HepG2 (cell line): ENCODE measurements at regions not wholly inside any gene's neighbourhood (a gene's known extent, or its start where the extent isn't known, plus 50 kb on each side); places are given as distances from the start of the nearest gene placed in this dataset.

Experiments
- EZH2 ChIP-seq: conservative IDR thresholded peaks from 2 replicates; pipeline ENCODE4 v1.6.1; 2012; ENCODE audit warnings: mild to moderate bottlenecking, low read depth, low read length, moderate library complexity
- HNF4G ChIP-seq, 2 experiments: sonication (generic) in 1 of 2; formaldehyde crosslinking in 1 of 2; IDR thresholded peaks; 2 replicates each; pipeline versions ENCODE4 v1.4.0 to v1.6.1; 2011 to 2020; ENCODE audit warnings: borderline replicate concordance in 2 of 2, low read depth in 2 of 2, mild to moderate bottlenecking in 2 of 2, low read length in 1 of 2, missing genetic modification reagents in 1 of 2, moderate library complexity in 1 of 2
- KDM5A ChIP-seq: fragments of 200-600 bp; sonication (generic); IDR thresholded peaks from 2 replicates; pipeline ENCODE4 v1.7.0; 2018; ENCODE audit warnings: antibody characterized with exemption, mild to moderate bottlenecking, low read length, borderline replicate concordance
- MEIS1 ChIP-seq: sonication (generic); formaldehyde crosslinking; IDR thresholded peaks from 2 replicates; pipeline ENCODE4 v1.9.0; 2021; ENCODE audit warnings: mild to moderate bottlenecking, missing genetic modification reagents, moderate library complexity, borderline replicate concordance
- PCBP1 ChIP-seq: fragments of 200-400 bp; formaldehyde crosslinking; IDR thresholded peaks from 2 replicates; pipeline ENCODE4 v1.6.1; 2017; ENCODE audit warnings: mild to moderate bottlenecking, low read depth, low read length, borderline replicate concordance
- YY1 ChIP-seq: IDR thresholded peaks from 2 replicates; pipeline ENCODE4 v1.6.1; 2011; ENCODE audit warnings: low read length, low read depth, moderate library complexity, mild to moderate bottlenecking; ENCODE audit not compliant: insufficient read depth, insufficient replicate concordance
- ZNF234 ChIP-seq: sonication (generic); formaldehyde crosslinking; conservative IDR thresholded peaks from 2 replicates; pipeline ENCODE4 v1.5.1; 2020; ENCODE audit warnings: mild to moderate bottlenecking, missing genetic modification reagents
- ZNF274 ChIP-seq: sonication (generic); formaldehyde crosslinking; IDR thresholded peaks from 2 replicates; pipeline ENCODE4 v1.5.1; 2020; ENCODE audit warnings: mild to moderate bottlenecking, missing genetic modification reagents
- ZNF552 ChIP-seq: sonication (generic); formaldehyde crosslinking; IDR thresholded peaks from 2 replicates; pipeline ENCODE4 v1.9.0; 2022; ENCODE audit warnings: missing genetic modification reagents, mild to moderate bottlenecking, borderline replicate concordance
- ZNF670 ChIP-seq: sonication (generic); formaldehyde crosslinking; IDR thresholded peaks from 2 replicates; pipeline ENCODE4 v1.8.0; 2022; ENCODE audit warnings: mild to moderate bottlenecking, missing genetic modification reagents, borderline replicate concordance
- TF ChIP-seq, protein P1 (sequence below): sonication (generic); formaldehyde crosslinking; conservative IDR thresholded peaks from 2 replicates; pipeline ENCODE4 v1.5.0; 2020; ENCODE audit warnings: missing genetic modification reagents
- TF ChIP-seq, protein P2 (sequence below): sonication (generic); formaldehyde crosslinking; IDR thresholded peaks from 2 replicates; pipeline ENCODE4 v1.8.0; 2022; ENCODE audit warnings: missing genetic modification reagents, mild to moderate bottlenecking, moderate library complexity, borderline replicate concordance
- TF ChIP-seq, protein P3 (sequence below): sonication (generic); formaldehyde crosslinking; IDR thresholded peaks from 2 replicates; pipeline ENCODE4 v1.4.0; 2020; ENCODE audit warnings: missing genetic modification reagents

DNA sequence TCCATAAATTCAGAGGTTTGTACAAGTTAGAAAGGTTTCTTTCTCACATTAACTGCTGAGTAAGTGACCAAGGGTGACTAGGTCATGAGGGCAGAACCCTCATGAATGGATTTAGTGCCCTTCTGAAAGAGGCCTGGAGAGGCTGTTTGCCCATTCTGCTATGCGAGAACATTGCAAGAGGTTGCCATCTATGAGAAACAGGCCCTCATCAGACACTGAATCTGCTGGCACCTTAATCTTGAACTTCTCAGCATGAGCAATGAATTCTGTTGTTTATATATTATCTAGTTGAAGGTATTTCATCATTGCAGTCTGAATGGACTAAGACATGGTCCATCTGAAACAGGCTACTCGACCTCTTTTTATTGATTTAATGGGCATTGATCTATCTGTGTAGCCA is 96.2 kb upstream of the GPRIN3 start:
- no peak for TF ChIP-seq ZNF234 (CRISPR knock-in tag)
- no peak for TF ChIP-seq PCBP1
- no peak for TF ChIP-seq ZNF274 (CRISPR knock-in tag)
- no peak for TF ChIP-seq KDM5A
- no peak for TF ChIP-seq ZNF552 (CRISPR knock-in tag)
- TF ChIP-seq MEIS1 (CRISPR knock-in tag), result no peak
- TF ChIP-seq, protein P1, sequence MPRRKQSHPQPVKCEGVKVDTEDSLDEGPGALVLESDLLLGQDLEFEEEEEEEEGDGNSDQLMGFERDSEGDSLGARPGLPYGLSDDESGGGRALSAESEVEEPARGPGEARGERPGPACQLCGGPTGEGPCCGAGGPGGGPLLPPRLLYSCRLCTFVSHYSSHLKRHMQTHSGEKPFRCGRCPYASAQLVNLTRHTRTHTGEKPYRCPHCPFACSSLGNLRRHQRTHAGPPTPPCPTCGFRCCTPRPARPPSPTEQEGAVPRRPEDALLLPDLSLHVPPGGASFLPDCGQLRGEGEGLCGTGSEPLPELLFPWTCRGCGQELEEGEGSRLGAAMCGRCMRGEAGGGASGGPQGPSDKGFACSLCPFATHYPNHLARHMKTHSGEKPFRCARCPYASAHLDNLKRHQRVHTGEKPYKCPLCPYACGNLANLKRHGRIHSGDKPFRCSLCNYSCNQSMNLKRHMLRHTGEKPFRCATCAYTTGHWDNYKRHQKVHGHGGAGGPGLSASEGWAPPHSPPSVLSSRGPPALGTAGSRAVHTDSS (CRISPR knock-in tag), result no peak
- no peak for TF ChIP-seq EZH2
- TF ChIP-seq, protein P2, sequence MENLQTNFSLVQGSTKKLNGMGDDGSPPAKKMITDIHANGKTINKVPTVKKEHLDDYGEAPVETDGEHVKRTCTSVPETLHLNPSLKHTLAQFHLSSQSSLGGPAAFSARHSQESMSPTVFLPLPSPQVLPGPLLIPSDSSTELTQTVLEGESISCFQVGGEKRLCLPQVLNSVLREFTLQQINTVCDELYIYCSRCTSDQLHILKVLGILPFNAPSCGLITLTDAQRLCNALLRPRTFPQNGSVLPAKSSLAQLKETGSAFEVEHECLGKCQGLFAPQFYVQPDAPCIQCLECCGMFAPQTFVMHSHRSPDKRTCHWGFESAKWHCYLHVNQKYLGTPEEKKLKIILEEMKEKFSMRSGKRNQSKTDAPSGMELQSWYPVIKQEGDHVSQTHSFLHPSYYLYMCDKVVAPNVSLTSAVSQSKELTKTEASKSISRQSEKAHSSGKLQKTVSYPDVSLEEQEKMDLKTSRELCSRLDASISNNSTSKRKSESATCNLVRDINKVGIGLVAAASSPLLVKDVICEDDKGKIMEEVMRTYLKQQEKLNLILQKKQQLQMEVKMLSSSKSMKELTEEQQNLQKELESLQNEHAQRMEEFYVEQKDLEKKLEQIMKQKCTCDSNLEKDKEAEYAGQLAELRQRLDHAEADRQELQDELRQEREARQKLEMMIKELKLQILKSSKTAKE, result no peak
- no peak for TF ChIP-seq ZNF670
- no peak for TF ChIP-seq YY1
- TF ChIP-seq, protein P3, sequence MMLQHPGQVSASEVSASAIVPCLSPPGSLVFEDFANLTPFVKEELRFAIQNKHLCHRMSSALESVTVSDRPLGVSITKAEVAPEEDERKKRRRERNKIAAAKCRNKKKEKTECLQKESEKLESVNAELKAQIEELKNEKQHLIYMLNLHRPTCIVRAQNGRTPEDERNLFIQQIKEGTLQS (CRISPR knock-in tag), result no peak
- TF ChIP-seq HNF4G (IDR thresholded peaks at IDR 0.05; ENCODE audit: borderline replicate concordance, low read depth, low read length), result no peak
- no peak for TF ChIP-seq HNF4G (CRISPR knock-in tag; IDR thresholded peaks at IDR 0.05; ENCODE audit: borderline replicate concordance, low read depth)
